Right lobe of liver (tissue), 4 donors: ENCODE measurements at regions not wholly inside any gene's neighbourhood (a gene's known extent, or its start where the extent isn't known, plus 50 kb on each side); places are given as distances from the start of the nearest gene placed in this dataset.

ENCODE experiments used
- POLR2A ChIP-seq: fragments of 450-650 bp; IDR thresholded peaks from one replicate; pipeline ENCODE4 v1.6.1; 2017; ENCODE audit warnings: antibody characterized with exemption, mild to moderate bottlenecking
- TF ChIP-seq, protein P1 (sequence below), 4 donors: fragments of 200-600 bp in 3 of 4; fragments of 450-650 bp in 1 of 4; IDR thresholded peaks; one replicate each; pipeline versions ENCODE4 v1.5.1 to v1.8.0; 2016 to 2022; ENCODE audit warnings: antibody characterized with exemption in 4 of 4, mild to moderate bottlenecking in 2 of 4
- donor health status: DM: no; HTN: no; CAD: no.
- donor health status: DM: no; HTN: no; CAD: no.
- donor health status: DM: no; HTN: yes; CAD: no.

DNA sequence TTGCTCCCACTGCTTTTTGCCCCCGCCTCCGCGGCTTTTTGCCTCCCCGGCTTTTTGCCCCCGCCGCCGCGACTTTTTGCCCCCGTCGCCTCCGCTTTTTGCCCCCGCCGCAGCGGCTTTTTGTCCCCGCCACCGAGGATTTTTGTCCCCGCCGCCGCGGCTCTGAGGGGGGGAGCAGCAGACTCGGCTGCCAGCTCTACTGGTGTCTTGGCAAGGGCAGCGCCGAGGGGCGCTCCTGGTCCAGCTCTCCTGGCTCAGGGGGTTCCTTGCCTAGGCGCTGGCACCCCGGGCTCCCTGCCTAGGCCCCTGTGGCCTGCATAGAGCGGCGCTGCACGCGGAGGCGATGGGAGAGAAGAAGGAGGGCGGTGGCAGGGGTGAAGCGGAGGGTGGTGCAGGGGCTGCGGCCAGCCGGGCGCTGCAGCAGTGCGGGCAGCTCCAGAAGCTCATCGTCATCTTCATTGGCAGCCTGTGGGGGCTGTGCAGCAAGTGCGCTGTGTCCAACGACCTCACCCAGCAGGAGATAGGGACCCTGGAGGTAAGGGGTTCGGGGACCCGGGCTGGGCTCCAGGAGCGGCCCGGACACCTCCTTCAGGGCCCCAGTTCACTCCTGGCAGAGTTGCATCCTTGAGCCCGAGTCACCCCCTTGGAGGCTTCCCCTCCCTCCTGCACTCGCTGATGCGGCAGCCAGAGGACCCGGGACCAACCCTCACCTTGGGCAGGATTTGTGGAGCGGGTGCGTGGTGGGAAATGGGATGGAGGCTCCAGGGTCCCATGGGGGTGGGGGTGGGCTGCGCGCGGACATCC lies 642.4 kb downstream of the GOLGA6L6 start:
- TF ChIP-seq, protein P1, sequence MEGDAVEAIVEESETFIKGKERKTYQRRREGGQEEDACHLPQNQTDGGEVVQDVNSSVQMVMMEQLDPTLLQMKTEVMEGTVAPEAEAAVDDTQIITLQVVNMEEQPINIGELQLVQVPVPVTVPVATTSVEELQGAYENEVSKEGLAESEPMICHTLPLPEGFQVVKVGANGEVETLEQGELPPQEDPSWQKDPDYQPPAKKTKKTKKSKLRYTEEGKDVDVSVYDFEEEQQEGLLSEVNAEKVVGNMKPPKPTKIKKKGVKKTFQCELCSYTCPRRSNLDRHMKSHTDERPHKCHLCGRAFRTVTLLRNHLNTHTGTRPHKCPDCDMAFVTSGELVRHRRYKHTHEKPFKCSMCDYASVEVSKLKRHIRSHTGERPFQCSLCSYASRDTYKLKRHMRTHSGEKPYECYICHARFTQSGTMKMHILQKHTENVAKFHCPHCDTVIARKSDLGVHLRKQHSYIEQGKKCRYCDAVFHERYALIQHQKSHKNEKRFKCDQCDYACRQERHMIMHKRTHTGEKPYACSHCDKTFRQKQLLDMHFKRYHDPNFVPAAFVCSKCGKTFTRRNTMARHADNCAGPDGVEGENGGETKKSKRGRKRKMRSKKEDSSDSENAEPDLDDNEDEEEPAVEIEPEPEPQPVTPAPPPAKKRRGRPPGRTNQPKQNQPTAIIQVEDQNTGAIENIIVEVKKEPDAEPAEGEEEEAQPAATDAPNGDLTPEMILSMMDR (IDR thresholded peaks at IDR 0.05): no peak
- TF ChIP-seq POLR2A: no peak
